BJ (cell line): ENCODE measurements at regions not wholly inside any gene's neighbourhood (a gene's known extent, or its start where the extent isn't known, plus 50 kb on each side); places are given as distances from the start of the nearest gene placed in this dataset.

Experiments used
- CTCF ChIA-PET: fragments of 350-600 bp; formaldehyde crosslinking; extraction: SDS; loops from one replicate; lab custom pipeline; 2021; ENCODE audit warnings: antibody characterized with exemption, inconsistent platforms; lab: Yijun Ruan, JAX
- POLR2A ChIA-PET: fragments of 300-600 bp; sonication (Branson Sonifier 250); formaldehyde crosslinking; extraction: SDS; loops from one replicate; lab custom pipeline; 2021; ENCODE audit warnings: antibody characterized with exemption; lab: Charles Lee
- DNase-seq: peaks from one replicate; pipeline ENCODE4 v3.0.0-alpha.2; 2011; ENCODE audit warnings: low read depth
- H3K27me3 ChIP-seq: 2 replicates; pipeline ENCODE4 v1.6.0; 2011; ENCODE audit warnings: low read length; ENCODE audit not compliant: control insufficient read depth, insufficient read depth
- H3K36me3 ChIP-seq: 2 replicates; pipeline ENCODE4 v1.5.1; 2011; ENCODE audit warnings: low read length; ENCODE audit not compliant: control insufficient read depth, insufficient read depth
- H3K4me3 ChIP-seq: 2 replicates; pipeline ENCODE4 v1.5.1; 2011; ENCODE audit warnings: low read depth, mild to moderate bottlenecking, control low read depth, low read length
- CTCF ChIP-seq: IDR thresholded peaks from 2 replicates; pipeline ENCODE4 v1.5.1; 2011; ENCODE audit warnings: low read depth, mild to moderate bottlenecking, control low read depth, inconsistent platforms, low read length, moderate library complexity; ENCODE audit not compliant: insufficient read depth

GRCh38 chr5:106522296-106522695 is 1148.4 kb downstream of the EFNA5 start:
- POLR2A ChIA-PET: no interaction called here

DNA sequence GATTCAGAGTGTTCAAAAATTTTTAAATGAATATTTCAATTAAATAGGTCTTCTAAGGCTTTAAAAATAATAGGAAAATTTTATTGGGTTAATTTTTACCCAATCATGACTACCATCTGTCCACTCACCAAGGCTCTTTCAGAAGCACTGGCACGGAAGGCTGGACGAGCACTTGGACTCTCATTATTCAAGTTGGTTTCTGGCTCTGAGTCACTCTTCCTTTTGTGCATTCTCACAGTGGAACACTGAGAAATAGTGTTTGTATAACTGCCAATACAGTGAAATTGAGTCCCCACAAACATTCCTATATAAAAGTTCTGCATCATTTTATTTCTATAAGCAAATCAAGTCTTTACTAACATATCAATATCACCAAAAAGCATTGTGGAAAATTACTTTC is 1149.0 kb downstream of the EFNA5 start:
- CTCF ChIA-PET: no interaction called here
- Histone ChIP-seq H3K36me3 (no peaks in the 10 kb centered on the region), H3K4me3 (no peak overlapping the region), H3K27me3 (no peaks in the 10 kb centered on the region)
- DNase-seq: no peak
- POLR2A ChIA-PET: no interaction called here
- no peak for TF ChIP-seq CTCF

More at GRCh38 chr5:106522296-106522695, 1148.4 kb downstream of the EFNA5 start:
- CTCF ChIA-PET: no interaction called here
- no peak overlapping the region for H3K4me3 ChIP-seq
- DNase-seq: no peak
- no peaks in the 10 kb centered on the region for H3K27me3 ChIP-seq
- no peak for TF ChIP-seq CTCF
- no peaks in the 10 kb centered on the region for H3K36me3 ChIP-seq

DNA sequence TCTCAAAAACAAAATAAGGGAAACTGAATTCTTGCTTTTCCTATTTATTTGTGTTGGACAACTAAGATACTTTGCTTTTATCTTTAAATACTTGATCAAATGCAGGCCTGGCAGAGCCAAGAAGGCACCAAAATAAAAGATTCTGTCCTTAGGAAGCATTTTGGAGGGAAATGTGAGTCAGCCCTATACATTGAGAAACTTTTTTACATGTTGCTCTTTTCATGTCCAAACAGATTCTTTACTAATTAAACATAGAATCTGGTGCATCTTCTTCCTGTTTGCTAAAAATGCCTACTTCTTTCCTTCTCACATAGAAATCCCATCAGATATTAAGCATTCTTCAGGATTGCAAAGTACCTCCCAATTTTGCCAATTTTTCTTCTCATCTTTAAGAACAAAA is 1160.4 kb downstream of the EFNA5 start:
- no peak for TF ChIP-seq CTCF
- DNase-seq: no peak
- no peaks in the 10 kb centered on the region for H3K36me3 ChIP-seq
- H3K4me3 ChIP-seq: no peak overlapping the region
- CTCF ChIA-PET: no interaction called here
- no peaks in the 10 kb centered on the region for H3K27me3 ChIP-seq
- POLR2A ChIA-PET: no interaction called here

DNA sequence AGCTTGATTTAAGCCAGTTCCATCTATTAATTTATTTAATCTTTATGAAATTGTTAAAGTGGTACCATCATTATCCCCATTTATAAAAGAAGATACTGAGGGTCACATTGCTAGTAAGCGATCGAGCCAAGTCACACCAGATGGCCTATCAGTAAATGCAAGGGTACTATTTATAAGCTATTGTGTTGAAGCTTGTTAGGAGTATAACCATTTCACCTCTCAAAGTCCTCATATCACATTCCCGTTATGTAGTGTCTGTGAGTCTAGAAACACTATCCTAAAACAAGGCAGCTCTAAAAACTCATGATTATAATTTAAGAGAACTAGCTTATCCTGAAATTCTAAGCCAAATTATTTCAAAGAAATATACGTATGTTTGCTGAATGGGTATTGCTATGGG is 1161.8 kb downstream of the EFNA5 start:
- CTCF ChIA-PET: no interaction called here

DNA sequence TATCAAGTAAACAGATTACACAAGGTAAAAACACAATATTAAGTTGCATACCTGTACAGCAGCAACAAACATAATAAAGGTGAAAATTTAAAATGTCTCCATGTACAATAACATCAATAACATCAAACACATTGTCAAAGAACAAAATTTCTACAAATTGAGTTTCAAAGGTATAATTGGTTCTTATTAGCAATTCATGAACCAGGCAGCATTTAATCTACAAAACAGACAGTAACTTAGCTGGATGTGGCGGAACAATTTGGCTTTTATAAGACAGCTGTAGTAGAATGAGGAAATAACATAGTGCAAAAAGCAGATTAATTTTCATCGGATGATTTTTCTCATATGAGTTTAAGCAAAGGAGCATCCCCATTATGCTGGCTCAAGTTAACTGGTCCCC is 1176.8 kb downstream of the EFNA5 start:
- no peak for TF ChIP-seq CTCF
- Histone ChIP-seq H3K27me3 (no peaks in the 10 kb centered on the region), H3K4me3 (no peak overlapping the region), H3K36me3 (no peaks in the 10 kb centered on the region)
- POLR2A ChIA-PET: no interaction called here
- CTCF ChIA-PET: no interaction called here
- no peak for DNase-seq

More for the DNA sequence above, 1161.8 kb downstream of the EFNA5 start:
- TF ChIP-seq CTCF: no peak
- Histone ChIP-seq H3K27me3 (no peaks in the 10 kb centered on the region), H3K36me3 (no peaks in the 10 kb centered on the region), H3K4me3 (no peak overlapping the region)
- no peak for DNase-seq
- POLR2A ChIA-PET: no interaction called here
